ENCODE measurements at regions not wholly inside any gene's neighbourhood (a gene's known extent, or its start where the extent isn't known, plus 50 kb on each side); places are given as distances from the start of the nearest gene placed in this dataset.

GRCh38 chr2:240236217-240237111, 96.0 kb upstream of the OTOS start:
- no peak overlapping the region for H3K4me3 ChIP-seq (ENCODE audit: low read length)
- H3F3A ChIP-seq (ENCODE audit: control insufficient read depth, insufficient read depth) = no peaks in the 10 kb centered on the region
- peaks cover 7% of the 10 kb centered on the region for H3K4me1 ChIP-seq (ENCODE audit: control insufficient read depth, low read length)
- no peaks in the 10 kb centered on the region for H3K36me3 ChIP-seq (ENCODE audit: control insufficient read depth, low read length)
- H3K9me3 ChIP-seq (ENCODE audit: control insufficient read depth, insufficient read depth, low read length) = no peaks in the 10 kb centered on the region
- no peaks in the 10 kb centered on the region for H4K20me1 ChIP-seq (ENCODE audit: control insufficient read depth, insufficient read depth, low read depth, low read length)
- H3K79me2 ChIP-seq (ENCODE audit: control insufficient read depth, low read length) = no peaks in the 10 kb centered on the region
- no peak overlapping the region for H3K4me2 ChIP-seq (ENCODE audit: low read length)
- H3K9me2 ChIP-seq (replicated peaks; ENCODE audit: control insufficient read depth, low read length) = no peaks in the 10 kb centered on the region
- H3K27me3 ChIP-seq (ENCODE audit: control insufficient read depth, low read length) = peaks cover 4% of the 10 kb centered on the region; the same call in 1 of the 2 replicates
- no peak for TF ChIP-seq CTCF (IDR thresholded peaks at IDR 0.05; ENCODE audit: low read depth, low read length, poor library complexity, severe bottlenecking)
- TF ChIP-seq EZH2phosphoT487 (IDR thresholded peaks at IDR 0.05; ENCODE audit: borderline replicate concordance, low read length) = no peak
- no peak overlapping the region for H3K27ac ChIP-seq (ENCODE audit: low read depth, low read length)

GRCh38 chr2:240237609-240238174, 97.2 kb upstream of the OTOS start:
- no peaks in the 10 kb centered on the region for H3K9me2 ChIP-seq (replicated peaks; ENCODE audit: control insufficient read depth, low read length)
- TF ChIP-seq EZH2phosphoT487 (IDR thresholded peaks at IDR 0.05; ENCODE audit: borderline replicate concordance, low read length) (no peak), CTCF (IDR thresholded peaks at IDR 0.05; ENCODE audit: low read depth, low read length, poor library complexity, severe bottlenecking) (no peak)
- no peaks in the 10 kb centered on the region for H4K20me1 ChIP-seq (ENCODE audit: control insufficient read depth, insufficient read depth, low read depth, low read length)
- H3K4me3 ChIP-seq (ENCODE audit: low read length) = no peak overlapping the region
- H3K4me2 ChIP-seq (ENCODE audit: low read length) = no peak overlapping the region
- no peaks in the 10 kb centered on the region for H3F3A ChIP-seq (ENCODE audit: control insufficient read depth, insufficient read depth)
- H3K4me1 ChIP-seq (ENCODE audit: control insufficient read depth, low read length) = peaks cover 5% of the 10 kb centered on the region
- H3K36me3 ChIP-seq (ENCODE audit: control insufficient read depth, low read length) = no peaks in the 10 kb centered on the region
- no peaks in the 10 kb centered on the region for H3K9me3 ChIP-seq (ENCODE audit: control insufficient read depth, insufficient read depth, low read length)
- H3K79me2 ChIP-seq (ENCODE audit: control insufficient read depth, low read length) = no peaks in the 10 kb centered on the region
- no peak overlapping the region for H3K27ac ChIP-seq (ENCODE audit: low read depth, low read length)
- H3K27me3 ChIP-seq (ENCODE audit: control insufficient read depth, low read length) = peaks cover 4% of the 10 kb centered on the region; the same call in 1 of the 2 replicates

- Histone ChIP-seq H3K79me2 (ENCODE audit: control insufficient read depth, low read length) (no peaks in the 10 kb centered on the region), H3F3A (ENCODE audit: control insufficient read depth, insufficient read depth) (no peaks in the 10 kb centered on the region), H3K4me1 (ENCODE audit: control insufficient read depth, low read length) (no peaks in the 10 kb centered on the region; the same call in none of the 2 replicates), H3K36me3 (ENCODE audit: control insufficient read depth, low read length) (no peaks in the 10 kb centered on the region), H3K4me3 (ENCODE audit: low read length) (no peak overlapping the region), H3K27ac (ENCODE audit: low read depth, low read length) (no peak overlapping the region), H3K4me2 (ENCODE audit: low read length) (no peak overlapping the region), H3K9me2 (replicated peaks; ENCODE audit: control insufficient read depth, low read length) (no peaks in the 10 kb centered on the region), H3K27me3 (ENCODE audit: control insufficient read depth, low read length) (peaks cover 4% of the 10 kb centered on the region; the same call in 1 of the 2 replicates), H3K9me3 (ENCODE audit: control insufficient read depth, insufficient read depth, low read length) (no peaks in the 10 kb centered on the region), H4K20me1 (ENCODE audit: control insufficient read depth, insufficient read depth, low read depth, low read length) (no peaks in the 10 kb centered on the region)
- TF ChIP-seq EZH2phosphoT487 (IDR thresholded peaks at IDR 0.05; ENCODE audit: borderline replicate concordance, low read length) (no peak), CTCF (IDR thresholded peaks at IDR 0.05; ENCODE audit: low read depth, low read length, poor library complexity, severe bottlenecking) (no peak)
These were observed 97.7 kb upstream of the OTOS start for GRCh38 chr2:240238201-240238600.

Data from DOHH2 (cell line).